DOHH2 (cell line): ENCODE measurements at regions not wholly inside any gene's neighbourhood (a gene's known extent, or its start where the extent isn't known, plus 50 kb on each side); places are given as distances from the start of the nearest gene placed in this dataset.

Experiments
- H3F3A ChIP-seq: fragments of 200-600 bp; sonication (generic), shearing (Covaris generic); 2 replicates; pipeline ENCODE4 v1.6.0; 2016; ENCODE audit warnings: antibody characterized with exemption, mild to moderate bottlenecking; ENCODE audit not compliant: control insufficient read depth, insufficient read depth
- H3K27ac ChIP-seq: fragments of 200-600 bp; sonication (generic); 2 replicates; pipeline ENCODE4 v1.5.1; 2014; ENCODE audit warnings: low read depth, mild to moderate bottlenecking, low read length, moderate library complexity
- H3K27me3 ChIP-seq: fragments of 200-600 bp; sonication (generic); 2 replicates; pipeline ENCODE4 v1.6.1; 2014; ENCODE audit warnings: mild to moderate bottlenecking, low read length, mixed read lengths; ENCODE audit not compliant: control insufficient read depth
- H3K36me3 ChIP-seq: fragments of 200-600 bp; sonication (generic); 2 replicates; pipeline ENCODE4 v1.6.1; 2014; ENCODE audit warnings: mild to moderate bottlenecking, low read length, moderate library complexity, mixed read lengths; ENCODE audit not compliant: control insufficient read depth
- H3K4me1 ChIP-seq: fragments of 200-600 bp; sonication (generic); 2 replicates; pipeline ENCODE4 v1.6.1; 2014; ENCODE audit warnings: mild to moderate bottlenecking, low read length, mixed read lengths; ENCODE audit not compliant: control insufficient read depth
- H3K4me2 ChIP-seq: fragments of 200-600 bp; sonication (generic); 2 replicates; pipeline ENCODE4 v1.6.0; 2014; ENCODE audit warnings: mild to moderate bottlenecking, low read length, moderate library complexity
- H3K4me3 ChIP-seq: fragments of 200-600 bp; sonication (generic); 2 replicates; pipeline ENCODE4 v1.5.1; 2014; ENCODE audit warnings: mild to moderate bottlenecking, low read length, mixed read lengths
- H3K79me2 ChIP-seq: fragments of 200-600 bp; sonication (generic); 2 replicates; pipeline ENCODE4 v1.6.1; 2014; ENCODE audit warnings: mild to moderate bottlenecking, low read length, mixed read lengths; ENCODE audit not compliant: control insufficient read depth
- H3K9me2 ChIP-seq: fragments of 200-600 bp; sonication (generic); replicated peaks from 2 replicates; pipeline ENCODE4 v1.6.1; 2014; ENCODE audit warnings: mild to moderate bottlenecking, low read length, mixed read lengths; ENCODE audit not compliant: control insufficient read depth
- H3K9me3 ChIP-seq: fragments of 200-600 bp; sonication (generic); 2 replicates; pipeline ENCODE4 v1.6.1; 2014; ENCODE audit warnings: antibody characterized with exemption, low read length, mixed read lengths; ENCODE audit not compliant: control insufficient read depth, insufficient read depth
- H4K20me1 ChIP-seq: fragments of 200-600 bp; sonication (generic); 2 replicates; pipeline ENCODE4 v1.6.0; 2014; ENCODE audit warnings: low read depth, mild to moderate bottlenecking, antibody characterized with exemption, low read length, moderate library complexity; ENCODE audit not compliant: control insufficient read depth, insufficient read depth
- EZH2phosphoT487 ChIP-seq: fragments of 200-600 bp; sonication (generic); IDR thresholded peaks from 2 replicates; pipeline ENCODE4 v1.6.1; 2017; ENCODE audit warnings: borderline replicate concordance, mild to moderate bottlenecking, antibody characterized with exemption, low read length, moderate library complexity, mixed read lengths
- TF ChIP-seq, protein P1 (sequence below): fragments of 200-600 bp; sonication (generic); IDR thresholded peaks from one replicate; pipeline ENCODE4 v1.5.1; 2014; ENCODE audit warnings: antibody characterized with exemption, mild to moderate bottlenecking, low read depth, low read length; ENCODE audit not compliant: poor library complexity, severe bottlenecking

DNA sequence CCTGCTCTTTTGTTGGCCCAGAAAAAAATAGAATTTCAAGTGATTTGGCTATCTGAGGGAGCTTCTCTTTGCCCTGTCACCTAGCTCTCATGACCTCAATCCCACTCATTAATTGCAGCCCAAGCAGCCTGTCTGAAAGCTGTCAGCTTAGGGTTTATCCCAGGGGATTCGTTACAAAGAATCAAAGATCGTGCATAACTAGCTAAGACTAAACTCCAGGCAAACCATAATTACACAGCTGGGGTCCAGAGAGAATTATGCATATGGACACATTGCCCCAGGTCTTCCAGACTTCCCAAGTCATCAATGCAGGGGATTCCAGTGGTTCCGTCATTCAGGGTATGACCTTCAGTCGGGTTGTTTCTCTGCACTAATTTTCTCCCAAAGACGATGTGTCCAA lies 91.6 kb upstream of the CBLB start:
- no peak overlapping the region for H3K4me3 ChIP-seq

DNA sequence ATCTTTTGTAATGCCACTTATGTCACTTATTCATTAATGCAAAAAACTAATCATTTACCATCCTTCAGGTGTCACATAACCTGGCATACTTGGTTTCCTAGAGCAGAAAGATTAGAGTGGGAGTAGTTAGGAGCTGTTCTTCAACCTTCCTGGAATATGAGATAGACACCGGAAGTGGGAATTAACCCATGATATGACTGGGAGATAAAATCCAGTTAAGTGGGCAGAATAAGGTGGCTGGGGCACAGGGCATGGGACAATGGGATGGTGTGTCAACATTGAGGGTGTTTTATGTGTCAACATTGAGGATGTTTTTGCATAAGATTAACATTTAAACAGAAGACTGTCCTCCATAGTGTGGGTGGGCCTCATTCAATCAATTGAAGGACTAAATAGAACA lies 94.3 kb upstream of the CBLB start:
- TF ChIP-seq, protein P1, sequence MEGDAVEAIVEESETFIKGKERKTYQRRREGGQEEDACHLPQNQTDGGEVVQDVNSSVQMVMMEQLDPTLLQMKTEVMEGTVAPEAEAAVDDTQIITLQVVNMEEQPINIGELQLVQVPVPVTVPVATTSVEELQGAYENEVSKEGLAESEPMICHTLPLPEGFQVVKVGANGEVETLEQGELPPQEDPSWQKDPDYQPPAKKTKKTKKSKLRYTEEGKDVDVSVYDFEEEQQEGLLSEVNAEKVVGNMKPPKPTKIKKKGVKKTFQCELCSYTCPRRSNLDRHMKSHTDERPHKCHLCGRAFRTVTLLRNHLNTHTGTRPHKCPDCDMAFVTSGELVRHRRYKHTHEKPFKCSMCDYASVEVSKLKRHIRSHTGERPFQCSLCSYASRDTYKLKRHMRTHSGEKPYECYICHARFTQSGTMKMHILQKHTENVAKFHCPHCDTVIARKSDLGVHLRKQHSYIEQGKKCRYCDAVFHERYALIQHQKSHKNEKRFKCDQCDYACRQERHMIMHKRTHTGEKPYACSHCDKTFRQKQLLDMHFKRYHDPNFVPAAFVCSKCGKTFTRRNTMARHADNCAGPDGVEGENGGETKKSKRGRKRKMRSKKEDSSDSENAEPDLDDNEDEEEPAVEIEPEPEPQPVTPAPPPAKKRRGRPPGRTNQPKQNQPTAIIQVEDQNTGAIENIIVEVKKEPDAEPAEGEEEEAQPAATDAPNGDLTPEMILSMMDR, result no peak

More for the DNA sequence above, 91.6 kb upstream of the CBLB start:
- Histone ChIP-seq H3K27ac (no peak overlapping the region), H3K27me3 (no peaks in the 10 kb centered on the region), H3K79me2 (no peaks in the 10 kb centered on the region), H3K4me1 (no peaks in the 10 kb centered on the region), H4K20me1 (no peaks in the 10 kb centered on the region), H3F3A (no peaks in the 10 kb centered on the region), H3K9me2 (no peaks in the 10 kb centered on the region), H3K36me3 (no peaks in the 10 kb centered on the region), H3K9me3 (no peaks in the 10 kb centered on the region), H3K4me2 (no peak overlapping the region)
- TF ChIP-seq EZH2phosphoT487, result no peak
- TF ChIP-seq, protein P1, result no peak

DNA sequence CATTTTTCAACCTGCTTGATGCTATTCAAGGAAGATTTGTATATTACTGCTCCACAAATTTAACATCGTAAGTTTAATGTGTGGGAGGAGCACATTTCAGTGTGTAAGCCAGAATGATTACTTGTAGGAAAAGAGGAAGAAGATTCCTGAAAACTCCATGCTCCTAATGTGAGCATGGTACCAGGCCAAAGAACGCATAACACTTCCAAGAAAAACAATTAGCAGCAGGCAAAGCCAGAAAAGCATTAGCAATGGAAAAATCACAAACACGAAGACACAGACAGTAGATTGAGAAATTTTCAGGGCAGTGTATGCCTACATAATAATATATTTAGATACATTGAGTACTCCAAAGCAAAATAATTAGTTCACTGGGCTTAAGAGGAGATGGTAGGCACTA lies 96.6 kb upstream of the CBLB start:
- Histone ChIP-seq H3K27ac (no peak overlapping the region), H3K4me3 (no peak overlapping the region), H3K27me3 (no peaks in the 10 kb centered on the region), H3K4me2 (no peak overlapping the region), H4K20me1 (no peaks in the 10 kb centered on the region), H3F3A (no peaks in the 10 kb centered on the region), H3K36me3 (no peaks in the 10 kb centered on the region), H3K9me3 (peaks cover 4% of the 10 kb centered on the region; the same call in 1 of the 2 replicates), H3K9me2 (no peaks in the 10 kb centered on the region), H3K4me1 (0 out of 2 replicates have a peak, but pooled peaks cover 3% of the 10 kb centered on the region), H3K79me2 (no peaks in the 10 kb centered on the region)
- TF ChIP-seq, protein P1, result no peak
- no peak for TF ChIP-seq EZH2phosphoT487

More for the DNA sequence above, 94.3 kb upstream of the CBLB start:
- Histone ChIP-seq H3K79me2 (no peaks in the 10 kb centered on the region), H3F3A (no peaks in the 10 kb centered on the region), H3K36me3 (no peaks in the 10 kb centered on the region), H3K27me3 (no peaks in the 10 kb centered on the region), H3K9me3 (no peaks in the 10 kb centered on the region), H4K20me1 (no peaks in the 10 kb centered on the region), H3K27ac (no peak overlapping the region), H3K4me3 (no peak overlapping the region), H3K9me2 (no peaks in the 10 kb centered on the region), H3K4me2 (no peak overlapping the region), H3K4me1 (no peaks in the 10 kb centered on the region)

DNA sequence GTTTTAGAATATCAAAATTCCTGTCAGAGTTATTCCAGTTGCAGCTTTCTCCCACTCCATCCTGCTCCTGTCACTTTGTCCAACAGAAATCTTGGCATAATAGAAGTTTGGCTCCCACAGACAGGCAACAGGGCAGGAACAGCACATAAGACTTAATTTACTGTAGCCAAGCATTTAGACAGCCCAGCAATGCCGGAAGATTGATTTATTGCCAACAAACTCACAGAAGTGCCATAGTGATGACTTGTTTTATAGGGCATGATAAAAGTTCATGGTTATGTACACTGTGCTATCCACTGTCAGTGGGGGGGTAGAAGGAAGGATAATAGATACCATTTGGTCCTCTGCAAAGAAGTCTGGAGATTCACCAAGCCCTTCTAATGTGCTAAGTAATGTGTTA lies 98.3 kb upstream of the CBLB start:
- H4K20me1 ChIP-seq, result no peaks in the 10 kb centered on the region
- TF ChIP-seq, protein P1, result no peak
- TF ChIP-seq EZH2phosphoT487, result no peak
- H3K27ac ChIP-seq, result no peak overlapping the region
- H3K27me3 ChIP-seq, result no peaks in the 10 kb centered on the region
- no peaks in the 10 kb centered on the region for H3K36me3 ChIP-seq
- peaks cover 18% of the 10 kb centered on the region for H3K9me3 ChIP-seq
- H3K9me2 ChIP-seq, result no peaks in the 10 kb centered on the region
- no peaks in the 10 kb centered on the region for H3F3A ChIP-seq
- H3K4me1 ChIP-seq, result 0 out of 2 replicates have a peak, but pooled peaks cover 4% of the 10 kb centered on the region
- H3K4me3 ChIP-seq, result no peak overlapping the region
- no peaks in the 10 kb centered on the region for H3K79me2 ChIP-seq
- no peak overlapping the region for H3K4me2 ChIP-seq
